PC-9 (cell line): ENCODE measurements at regions not wholly inside any gene's neighbourhood (a gene's known extent, or its start where the extent isn't known, plus 50 kb on each side); places are given as distances from the start of the nearest gene placed in this dataset.

Experiments
- CTCF ChIP-seq: fragments of 200-600 bp; sonication (generic); conservative IDR thresholded peaks from 2 replicates; pipeline ENCODE4 v1.6.1; 2017; ENCODE audit warnings: mixed run types, antibody characterized with exemption, mild to moderate bottlenecking, moderate library complexity
- EZH2 ChIP-seq: fragments of 200-600 bp; sonication (generic); IDR thresholded peaks from 2 replicates; pipeline ENCODE4 v1.8.0; 2017; ENCODE audit warnings: antibody characterized with exemption, low read depth

DNA sequence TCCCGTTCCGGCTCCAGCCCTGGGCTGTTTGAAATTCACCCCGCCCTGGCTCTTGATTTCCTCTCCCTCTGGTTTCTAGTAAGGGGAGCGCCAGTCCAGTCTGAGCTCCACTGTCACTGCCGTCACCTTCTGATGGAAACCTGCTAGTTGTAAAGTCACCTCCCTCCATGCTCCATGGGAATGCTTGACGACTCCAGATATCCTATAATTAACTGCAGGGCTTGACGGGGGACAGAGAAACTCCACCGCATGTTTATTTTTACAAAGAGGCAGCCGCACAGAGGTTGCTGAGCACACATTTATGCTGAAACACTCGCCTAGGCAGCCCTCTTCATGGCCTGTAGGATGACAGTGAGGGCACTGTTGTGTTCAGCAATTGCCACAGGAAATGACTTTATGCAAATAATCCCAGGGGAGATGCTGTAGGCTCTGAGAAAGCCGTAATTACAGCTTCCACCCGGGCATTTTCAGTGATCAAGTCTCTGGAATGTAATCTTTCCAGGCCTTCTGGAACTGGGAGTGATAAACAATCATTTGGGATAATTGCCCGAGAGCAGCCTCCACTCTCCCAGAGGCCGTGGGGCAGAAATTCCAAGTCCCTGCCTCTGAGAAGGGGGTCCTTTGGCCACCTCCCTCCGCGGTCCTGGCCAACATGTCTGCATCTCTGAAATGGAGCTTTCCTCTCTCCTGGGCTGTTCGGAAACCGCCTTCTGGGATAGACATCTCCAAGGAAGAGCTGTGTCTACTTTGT, 300.5 kb downstream of the KLF6 start:
- no peak for TF ChIP-seq CTCF
- no peak for TF ChIP-seq EZH2
